ENCODE measurements at regions not wholly inside any gene's neighbourhood (a gene's known extent, or its start where the extent isn't known, plus 50 kb on each side); places are given as distances from the start of the nearest gene placed in this dataset.

DNA sequence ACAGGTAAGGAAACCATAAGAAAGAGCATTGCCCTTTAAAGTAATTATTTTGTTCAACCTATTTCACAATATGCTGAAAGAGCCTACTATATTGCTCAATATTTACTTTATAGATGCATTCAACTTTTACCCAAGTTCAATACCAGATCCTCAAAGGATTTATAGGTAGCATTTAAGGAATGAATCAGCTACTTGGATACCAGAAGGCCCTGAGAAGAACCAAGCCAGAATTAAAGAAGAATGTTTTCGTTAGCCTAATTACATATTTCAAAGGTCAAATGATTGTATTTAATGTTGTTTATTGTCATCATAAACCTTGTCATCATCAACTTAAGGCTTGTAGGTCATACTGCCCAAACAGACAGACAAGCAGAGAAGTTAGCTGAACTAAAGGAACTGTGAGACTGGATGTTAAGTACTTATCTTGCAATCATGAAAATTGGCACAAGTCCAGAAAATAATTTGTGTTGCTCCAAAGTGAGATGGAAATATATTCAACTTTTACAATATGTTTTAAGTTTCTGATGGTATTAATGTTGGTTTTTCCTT, 636.7 kb downstream of the RFPL4B start:
- Histone ChIP-seq H3K9me3 (no peaks in the 10 kb centered on the region), H3K27ac (no peak overlapping the region), H3K27me3 (no peaks in the 10 kb centered on the region), H3K4me1 (no peaks in the 10 kb centered on the region), H3K4me3 (no peak overlapping the region), H3K36me3 (no peaks in the 10 kb centered on the region)
- no peak for DNase-seq
- TF ChIP-seq, protein P1, sequence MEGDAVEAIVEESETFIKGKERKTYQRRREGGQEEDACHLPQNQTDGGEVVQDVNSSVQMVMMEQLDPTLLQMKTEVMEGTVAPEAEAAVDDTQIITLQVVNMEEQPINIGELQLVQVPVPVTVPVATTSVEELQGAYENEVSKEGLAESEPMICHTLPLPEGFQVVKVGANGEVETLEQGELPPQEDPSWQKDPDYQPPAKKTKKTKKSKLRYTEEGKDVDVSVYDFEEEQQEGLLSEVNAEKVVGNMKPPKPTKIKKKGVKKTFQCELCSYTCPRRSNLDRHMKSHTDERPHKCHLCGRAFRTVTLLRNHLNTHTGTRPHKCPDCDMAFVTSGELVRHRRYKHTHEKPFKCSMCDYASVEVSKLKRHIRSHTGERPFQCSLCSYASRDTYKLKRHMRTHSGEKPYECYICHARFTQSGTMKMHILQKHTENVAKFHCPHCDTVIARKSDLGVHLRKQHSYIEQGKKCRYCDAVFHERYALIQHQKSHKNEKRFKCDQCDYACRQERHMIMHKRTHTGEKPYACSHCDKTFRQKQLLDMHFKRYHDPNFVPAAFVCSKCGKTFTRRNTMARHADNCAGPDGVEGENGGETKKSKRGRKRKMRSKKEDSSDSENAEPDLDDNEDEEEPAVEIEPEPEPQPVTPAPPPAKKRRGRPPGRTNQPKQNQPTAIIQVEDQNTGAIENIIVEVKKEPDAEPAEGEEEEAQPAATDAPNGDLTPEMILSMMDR (IDR thresholded peaks at IDR 0.05): no peak
- no peak for TF ChIP-seq POLR2A (IDR thresholded peaks at IDR 0.05)
- 24 to 29% methylated on average over 1 of the region's 1 CpG for WGBS, 2 donors
- intact Hi-C loops (cut with DNase I): no loop called here

GRCh38 chr6:112984899-112985298, 637.8 kb downstream of the RFPL4B start:
- Histone ChIP-seq H3K4me3 (no peak overlapping the region), H3K4me1 (no peaks in the 10 kb centered on the region), H3K36me3 (no peaks in the 10 kb centered on the region), H3K27me3 (no peaks in the 10 kb centered on the region), H3K27ac (no peak overlapping the region), H3K9me3 (no peaks in the 10 kb centered on the region)
- 67 to 76% methylated on average over 2 of the region's 2 CpGs for WGBS, 2 donors
- intact Hi-C loops (cut with DNase I): no loop called here
- TF ChIP-seq, protein P1 (IDR thresholded peaks at IDR 0.05): no peak
- TF ChIP-seq POLR2A (IDR thresholded peaks at IDR 0.05): no peak
- DNase-seq: no peak

- no peaks in the 10 kb centered on the region for H3K9me3 ChIP-seq
- no peak overlapping the region for H3K4me3 ChIP-seq
- TF ChIP-seq POLR2A (IDR thresholded peaks at IDR 0.05): no peak
- TF ChIP-seq, protein P1 (IDR thresholded peaks at IDR 0.05): no peak
- no peak for DNase-seq
- no peaks in the 10 kb centered on the region for H3K4me1 ChIP-seq
- intact Hi-C loops (cut with DNase I): no loop called here
- H3K27ac ChIP-seq: no peak overlapping the region
- 35 to 53% methylated on average over 2 of the region's 2 CpGs for WGBS, 2 donors
- no peaks in the 10 kb centered on the region for H3K36me3 ChIP-seq
- H3K27me3 ChIP-seq: no peaks in the 10 kb centered on the region
These were observed 639.2 kb downstream of the RFPL4B start for GRCh38 chr6:112986321-112986720.

DNA sequence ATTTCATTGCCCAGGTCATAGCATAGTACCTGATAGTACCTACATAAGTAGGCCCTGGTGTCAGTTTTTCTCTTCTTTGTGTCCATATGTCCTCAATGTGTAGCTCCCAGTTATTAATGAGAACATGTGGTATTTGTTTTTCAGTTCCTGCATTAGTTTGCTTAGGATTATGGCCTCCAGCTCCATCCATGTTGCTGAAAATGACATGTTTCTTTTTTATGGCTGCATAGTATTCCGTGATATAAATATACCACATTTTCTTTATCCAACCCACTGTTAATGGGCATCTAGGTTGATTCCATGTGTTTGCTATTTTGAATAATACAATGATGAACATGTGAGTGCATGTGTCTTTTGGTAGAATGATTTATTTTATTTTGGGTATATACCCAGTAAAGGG, 641.6 kb downstream of the RFPL4B start:
- Histone ChIP-seq H3K4me1 (no peaks in the 10 kb centered on the region), H3K27me3 (no peaks in the 10 kb centered on the region), H3K27ac (no peak overlapping the region), H3K4me3 (no peak overlapping the region), H3K9me3 (no peaks in the 10 kb centered on the region), H3K36me3 (no peaks in the 10 kb centered on the region)
- intact Hi-C loops (cut with DNase I): no loop called here
- WGBS, 2 donors: 75 to 94% methylated on average over 1 of the region's 1 CpG
- no peak for DNase-seq
- TF ChIP-seq, protein P1 (IDR thresholded peaks at IDR 0.05): no peak
- no peak for TF ChIP-seq POLR2A (IDR thresholded peaks at IDR 0.05)

GRCh38 chr6:112990971-112991370, 643.8 kb downstream of the RFPL4B start:
- intact Hi-C loops (cut with DNase I): no loop called here
- Histone ChIP-seq H3K27me3 (no peaks in the 10 kb centered on the region), H3K4me1 (no peaks in the 10 kb centered on the region), H3K27ac (no peak overlapping the region), H3K36me3 (no peaks in the 10 kb centered on the region), H3K9me3 (no peaks in the 10 kb centered on the region), H3K4me3 (no peak overlapping the region)
- no peak for TF ChIP-seq POLR2A (IDR thresholded peaks at IDR 0.05)
- TF ChIP-seq, protein P1 (IDR thresholded peaks at IDR 0.05): no peak
- no peak for DNase-seq

Measured in esophagus squamous epithelium (tissue), 5 donors.